ENCODE measurements at regions not wholly inside any gene's neighbourhood (a gene's known extent, or its start where the extent isn't known, plus 50 kb on each side); places are given as distances from the start of the nearest gene placed in this dataset.
"Not testable (repeated sequence)": the region's sequence is repeated elsewhere in the genome, so short reads cannot be mapped to it uniquely, and the experiment has no call there.

GRCh38 chr2:154570501-154570900, 128.0 kb upstream of the KCNJ3 start:
- DNase-seq (ENCODE audit: low read depth): no peak
- H3K4me3 ChIP-seq (ENCODE audit: low read depth, low read length): no peak overlapping the region
- no peak for TF ChIP-seq CTCF (IDR thresholded peaks at IDR 0.05; ENCODE audit: insufficient read depth, low read length)

- not testable (repeated sequence) for DNase-seq (ENCODE audit: low read depth); H3K4me3 ChIP-seq (ENCODE audit: low read depth, low read length)
Measured at GRCh38 chr2:154576699-154577098, 121.8 kb upstream of the KCNJ3 start.

- TF ChIP-seq CTCF (IDR thresholded peaks at IDR 0.05; ENCODE audit: insufficient read depth, low read length): no peak
- DNase-seq (ENCODE audit: low read depth): no peak
- no peak overlapping the region for H3K4me3 ChIP-seq (ENCODE audit: low read depth, low read length)
Measured at GRCh38 chr2:154577390-154577789, 121.1 kb upstream of the KCNJ3 start.

GRCh38 chr2:154580767-154581166, 117.7 kb upstream of the KCNJ3 start:
- no peak for TF ChIP-seq CTCF (IDR thresholded peaks at IDR 0.05; ENCODE audit: insufficient read depth, low read length)
- H3K4me3 ChIP-seq (ENCODE audit: low read depth, low read length): no peak overlapping the region
- no peak for DNase-seq (ENCODE audit: low read depth)

GRCh38 chr2:154582694-154583093, 115.8 kb upstream of the KCNJ3 start:
- not testable (repeated sequence) for H3K4me3 ChIP-seq (ENCODE audit: low read depth, low read length); DNase-seq (ENCODE audit: low read depth)

- DNase-seq (ENCODE audit: low read depth); H3K4me3 ChIP-seq (ENCODE audit: low read depth, low read length): not testable (repeated sequence)
Measured at GRCh38 chr2:154583274-154583673, 115.2 kb upstream of the KCNJ3 start.

- no peak for TF ChIP-seq CTCF (IDR thresholded peaks at IDR 0.05; ENCODE audit: insufficient read depth, low read length)
- DNase-seq (ENCODE audit: low read depth): no peak
- no peak overlapping the region for H3K4me3 ChIP-seq (ENCODE audit: low read depth, low read length)
Measured at GRCh38 chr2:154587739-154588138, 110.8 kb upstream of the KCNJ3 start.

- no peak for TF ChIP-seq CTCF (IDR thresholded peaks at IDR 0.05; ENCODE audit: insufficient read depth, low read length)
- H3K4me3 ChIP-seq (ENCODE audit: low read depth, low read length): no peak overlapping the region
- DNase-seq (ENCODE audit: low read depth): no peak
Measured at GRCh38 chr2:154588838-154589237, 109.7 kb upstream of the KCNJ3 start.

- no peak for DNase-seq (ENCODE audit: low read depth)
Measured at GRCh38 chr2:154589514-154589913, 109.0 kb upstream of the KCNJ3 start.

More at GRCh38 chr2:154589514-154589913, 109.0 kb upstream of the KCNJ3 start:
- no peak for TF ChIP-seq CTCF (IDR thresholded peaks at IDR 0.05; ENCODE audit: insufficient read depth, low read length)
- H3K4me3 ChIP-seq (ENCODE audit: low read depth, low read length): no peak overlapping the region

Measured in fibroblast of the aortic adventitia (primary cell).